A673 (cell line): ENCODE measurements at regions not wholly inside any gene's neighbourhood (a gene's known extent, or its start where the extent isn't known, plus 50 kb on each side); places are given as distances from the start of the nearest gene placed in this dataset.
"Not testable (repeated sequence)": the region's sequence is repeated elsewhere in the genome, so short reads cannot be mapped to it uniquely, and the experiment has no call there.

Experiments
- BruUV-seq: library from RNA; stranded (reverse); fragments of 400-500 nt; replicated peaks from 2 replicates; lab custom pipeline; 2021; lab: Mats Ljungman, UMichigan
- CTCF ChIA-PET: fragments of 300-600 bp; sonication (Branson Sonifier 250); formaldehyde crosslinking; loops from one replicate; lab custom pipeline; 2022; ENCODE audit warnings: antibody characterized with exemption; lab: Charles Lee
- POLR2A ChIA-PET: fragments of 300-600 bp; sonication (Branson Sonifier 250); formaldehyde crosslinking; loops from one replicate; lab custom pipeline; 2022; ENCODE audit warnings: antibody characterized with exemption; ENCODE audit not compliant: low non-redundant PET; lab: Charles Lee
- DNase-seq: peaks from one replicate; pipeline ENCODE4 v3.0.0-alpha.2; 2015; ENCODE audit warnings: low spot score
- H3K27ac ChIP-seq: fragments of 200-600 bp; sonication (generic); 2 replicates; pipeline ENCODE4 v1.5.1; 2016; ENCODE audit warnings: mixed run types, low read depth, mild to moderate bottlenecking, mixed read lengths, antibody characterized with exemption, low read length; ENCODE audit not compliant: poor library complexity, severe bottlenecking
- H3K27me3 ChIP-seq: fragments of 200-600 bp; sonication (generic); replicated peaks from 2 replicates; pipeline ENCODE4 v1.6.1; 2017; ENCODE audit warnings: mixed run types, low read depth, mild to moderate bottlenecking, mixed read lengths, antibody characterized with exemption, low read length; ENCODE audit not compliant: insufficient read depth, poor library complexity
- H3K36me3 ChIP-seq: fragments of 200-600 bp; sonication (generic); 2 replicates; pipeline ENCODE4 v1.6.1; 2016; ENCODE audit warnings: mixed run types, mild to moderate bottlenecking, mixed read lengths, antibody characterized with exemption, low read length; ENCODE audit not compliant: insufficient read depth, poor library complexity, severe bottlenecking
- H3K4me1 ChIP-seq: fragments of 200-600 bp; sonication (generic); 2 replicates; pipeline ENCODE4 v1.6.1; 2017; ENCODE audit warnings: mixed run types, mild to moderate bottlenecking, mixed read lengths, antibody characterized with exemption, low read length; ENCODE audit not compliant: insufficient read depth, poor library complexity, severe bottlenecking
- H3K4me3 ChIP-seq: fragments of 200-600 bp; sonication (generic); 2 replicates; pipeline ENCODE4 v1.5.1; 2016; ENCODE audit warnings: low read depth, mixed run types, mild to moderate bottlenecking, mixed read lengths, low read length; ENCODE audit not compliant: poor library complexity, severe bottlenecking
- H3K9me3 ChIP-seq: fragments of 200-600 bp; sonication (generic); 2 replicates; pipeline ENCODE4 v1.6.1; 2016; ENCODE audit warnings: mixed run types, low read depth, mild to moderate bottlenecking, mixed read lengths, antibody characterized with exemption, low read length; ENCODE audit not compliant: poor library complexity, severe bottlenecking
- CTCF ChIP-seq: fragments of 300-800, 200-600 bp; sonication (generic); conservative IDR thresholded peaks from 2 replicates; pipeline ENCODE4 v1.5.1; 2017; ENCODE audit warnings: low read depth, mild to moderate bottlenecking, antibody characterized with exemption, low read length, moderate library complexity, mixed read lengths
- EZH2 ChIP-seq: fragments of 200-600 bp; sonication (generic); IDR thresholded peaks from 2 replicates; pipeline ENCODE4 v1.6.1; 2017; ENCODE audit warnings: borderline replicate concordance, low read depth, mild to moderate bottlenecking, mixed read lengths, antibody characterized with exemption, low read length; ENCODE audit not compliant: poor library complexity, severe bottlenecking
- intact Hi-C: fragments of 100-400 bp; cut with micrococcal nuclease; formaldehyde crosslinking; loops from one replicate; pipeline ENCODE4 v1.10.0; 2022; ENCODE audit not compliant: unreplicated experiment

- ChIA-PET POLR2A (interaction anchor here (0.6 kb wide), 1 partner anchor 1365 kb away, joined by 3 read pairs; the partner anchor contains the start of gene PIGS), CTCF (interaction anchor here (1.7 kb wide), 1 partner anchor 250 kb away, joined by 5 read pairs; the partner anchor contains the start of gene KSR1)
- DNase-seq, result peak; percentile 15
- Histone ChIP-seq H3K9me3 (no peaks in the 10 kb centered on the region), H3K27me3 (no peaks in the 10 kb centered on the region), H3K27ac (no peak overlapping the region), H3K4me3 (no peak overlapping the region), H3K36me3 (no peaks in the 10 kb centered on the region), H3K4me1 (no peaks in the 10 kb centered on the region)
- TF ChIP-seq CTCF (peak; percentile 55), EZH2 (no peak)
- intact Hi-C loops, result no loop called here
- no TSS peak for BruUV-seq
Measured at GRCh38 chr17:27206447-27206846, 87.5 kb upstream of the WSB1 start.

GRCh38 chr17:27207073-27207513 lies 86.8 kb upstream of the WSB1 start:
- H3K9me3 ChIP-seq, result no peaks in the 10 kb centered on the region
- H3K4me3 ChIP-seq, result no peak overlapping the region
- ChIA-PET POLR2A (interaction anchor here (0.6 kb wide), 1 partner anchor 1364 kb away, joined by 3 read pairs; the partner anchor contains the start of gene PIGS), CTCF (interaction anchor here (1.7 kb wide), 1 partner anchor 249 kb away, joined by 5 read pairs; the partner anchor contains the start of gene KSR1)
- DNase-seq, result peak; percentile 58
- no peaks in the 10 kb centered on the region for H3K36me3 ChIP-seq
- no peaks in the 10 kb centered on the region for H3K27me3 ChIP-seq
- no peak for TF ChIP-seq EZH2
- TF ChIP-seq CTCF, result no peak
- H3K27ac ChIP-seq, result no peak overlapping the region
- H3K4me1 ChIP-seq, result no peaks in the 10 kb centered on the region
- intact Hi-C loops, result no loop called here
- no TSS peak for BruUV-seq

DNA sequence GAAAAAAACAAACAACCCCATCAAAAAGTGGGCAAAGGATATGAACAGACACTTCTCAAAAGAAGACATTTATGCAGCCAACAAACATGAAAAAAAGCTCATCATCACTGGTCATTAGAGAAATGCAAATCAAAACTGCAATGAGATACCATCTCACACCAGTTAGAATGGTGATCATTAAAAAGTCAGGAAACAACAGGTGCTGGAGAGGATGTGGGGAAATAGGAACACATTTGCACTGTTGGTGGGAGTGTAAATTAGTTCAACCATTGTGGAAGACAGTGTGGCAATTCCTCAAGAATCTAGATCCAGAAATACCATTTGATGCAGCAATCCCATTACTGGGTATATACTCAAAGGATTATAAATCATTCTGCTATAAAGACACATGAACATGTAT lies 85.5 kb upstream of the WSB1 start:
- H3K4me1 ChIP-seq, CTCF ChIA-PET, BruUV-seq, H3K36me3 ChIP-seq, POLR2A ChIA-PET, DNase-seq, H3K27ac ChIP-seq, H3K27me3 ChIP-seq, H3K9me3 ChIP-seq, intact Hi-C loops, H3K4me3 ChIP-seq: not testable (repeated sequence)

- intact Hi-C loops, result no loop called here
Measured at GRCh38 chr17:27209316-27209715, 84.6 kb upstream of the WSB1 start.

GRCh38 chr17:27210809-27211208 lies 83.1 kb upstream of the WSB1 start:
- POLR2A ChIA-PET, DNase-seq, intact Hi-C loops, BruUV-seq, H3K9me3 ChIP-seq, H3K27me3 ChIP-seq, H3K27ac ChIP-seq, CTCF ChIA-PET, H3K4me3 ChIP-seq, H3K36me3 ChIP-seq, H3K4me1 ChIP-seq: not testable (repeated sequence)

More at GRCh38 chr17:27209316-27209715, 84.6 kb upstream of the WSB1 start:
- H3K27ac ChIP-seq, result no peak overlapping the region
- no peaks in the 10 kb centered on the region for H3K4me1 ChIP-seq
- no peak overlapping the region for H3K4me3 ChIP-seq
- no peaks in the 10 kb centered on the region for H3K9me3 ChIP-seq
- H3K27me3 ChIP-seq, result no peaks in the 10 kb centered on the region
- CTCF ChIA-PET, result no interaction called here
- no TSS peak for BruUV-seq
- TF ChIP-seq CTCF (no peak), EZH2 (no peak)
- H3K36me3 ChIP-seq, result no peaks in the 10 kb centered on the region
- POLR2A ChIA-PET, result no interaction called here
- no peak for DNase-seq
